Prostate gland (tissue), 2 donors: ENCODE measurements at regions not wholly inside any gene's neighbourhood (a gene's known extent, or its start where the extent isn't known, plus 50 kb on each side); places are given as distances from the start of the nearest gene placed in this dataset.

Experiments used
- DNase-seq: peaks from one replicate; pipeline ENCODE4 v3.0.0-alpha.2; 2019; ENCODE audit warnings: low spot score
- H3K27ac ChIP-seq, 2 donors: fragments of 200-600 bp; sonication (generic); 2 replicates each; pipeline ENCODE4 v1.5.1; 2017 to 2019
- H3K27me3 ChIP-seq: fragments of 200-600 bp; sonication (generic); replicated peaks from 2 replicates; pipeline ENCODE4 v1.5.1; 2019; ENCODE audit not compliant: insufficient read depth
- H3K36me3 ChIP-seq, 2 donors: fragments of 200-600 bp; sonication (generic); 1 replicate in 1 of 2; 2 replicates in 1 of 2; pipeline versions ENCODE4 v1.5.1 to v1.8.1; 2017 to 2019
- H3K4me1 ChIP-seq: fragments of 200-600 bp; sonication (generic); replicated peaks from 2 replicates; pipeline ENCODE4 v1.5.1; 2019
- H3K4me3 ChIP-seq, 2 donors: fragments of 200-600 bp; sonication (generic); 2 replicates each; pipeline ENCODE4 v1.5.1; 2017 to 2019
- H3K9me3 ChIP-seq: fragments of 200-600 bp; sonication (generic); 2 replicates; pipeline ENCODE4 v1.5.1; 2017
- CTCF ChIP-seq, 4 experiments: fragments of 200-600 bp in 2 of 4; fragments of 450-650 bp in 2 of 4; sonication (generic) in 2 of 4; IDR thresholded peaks; 1 replicate in 3 of 4; 2 replicates in 1 of 4; pipeline ENCODE4 v1.5.1; 2016 to 2019; ENCODE audit warnings: antibody characterized with exemption in 4 of 4, mild to moderate bottlenecking in 2 of 4, moderate library complexity in 2 of 4
- POLR2A ChIP-seq: fragments of 450-650 bp; IDR thresholded peaks from one replicate; pipeline ENCODE4 v1.6.1; 2016; ENCODE audit warnings: antibody characterized with exemption, mild to moderate bottlenecking
- POLR2AphosphoS5 ChIP-seq: sonication (generic); formaldehyde crosslinking; IDR thresholded peaks from one replicate; pipeline ENCODE4 v1.6.1; 2017; ENCODE audit warnings: antibody characterized with exemption
- WGBS: methylation state at CpG from one replicate; pipeline ENCODE4 v1.1.5; 2018; 5-methylcytosine and 5-hydroxymethylcytosine counted together
- intact Hi-C: fragments of 100-400 bp; cut with DNase I; formaldehyde crosslinking; loops from one replicate; pipeline ENCODE4 v1.14.2; 2022

GRCh38 chr13:111604097-111604496 lies 283.7 kb downstream of the TEX29 start:
- intact Hi-C loops, result no loop called here

GRCh38 chr13:111608556-111608955 lies 288.1 kb downstream of the TEX29 start:
- H3K4me3 ChIP-seq, result no peak overlapping the region
- intact Hi-C loops, result no loop called here
- H3K9me3 ChIP-seq, result no peaks in the 10 kb centered on the region
- 94% methylated on average over 5 of the region's 5 CpGs for WGBS
- no peaks in the 10 kb centered on the region for H3K36me3 ChIP-seq
- no peak for DNase-seq
- no peak overlapping the region for H3K27ac ChIP-seq
- peaks cover 2% of the 10 kb centered on the region for H3K27me3 ChIP-seq
- no peak for TF ChIP-seq POLR2AphosphoS5
- no peak for TF ChIP-seq CTCF (IDR thresholded peaks at IDR 0.05)
- TF ChIP-seq POLR2A, result no peak
- H3K4me1 ChIP-seq, result no peaks in the 10 kb centered on the region

More at GRCh38 chr13:111604097-111604496, 283.7 kb downstream of the TEX29 start:
- Histone ChIP-seq H3K36me3 (no peaks in the 10 kb centered on the region), H3K4me3 (no peak overlapping the region), H3K4me1 (no peaks in the 10 kb centered on the region), H3K9me3 (no peaks in the 10 kb centered on the region), H3K27ac (no peak overlapping the region), H3K27me3 (no peaks in the 10 kb centered on the region)
- WGBS, result 82% methylated on average over 14 of the region's 14 CpGs
- DNase-seq, result no peak
- TF ChIP-seq POLR2A (no peak), CTCF (IDR thresholded peaks at IDR 0.05) (no peak), POLR2AphosphoS5 (no peak)

- TF ChIP-seq POLR2A (no peak), CTCF (IDR thresholded peaks at IDR 0.05) (no peak), POLR2AphosphoS5 (no peak)
- DNase-seq, result no peak
- Histone ChIP-seq H3K4me3 (no peak overlapping the region), H3K27ac (no peak overlapping the region), H3K9me3 (no peaks in the 10 kb centered on the region), H3K27me3 (peaks cover 2% of the 10 kb centered on the region), H3K36me3 (no peaks in the 10 kb centered on the region), H3K4me1 (no peaks in the 10 kb centered on the region)
- WGBS, result 95% methylated on average over 9 of the region's 9 CpGs
- intact Hi-C loops, result no loop called here
Measured at GRCh38 chr13:111609631-111610030, 289.2 kb downstream of the TEX29 start.

GRCh38 chr13:111610081-111610480 lies 289.6 kb downstream of the TEX29 start:
- TF ChIP-seq POLR2AphosphoS5, result no peak
- TF ChIP-seq CTCF (IDR thresholded peaks at IDR 0.05), result no peak
- no peak for TF ChIP-seq POLR2A
- H3K36me3 ChIP-seq, result no peaks in the 10 kb centered on the region
- H3K27me3 ChIP-seq, result peaks cover 2% of the 10 kb centered on the region
- intact Hi-C loops, result no loop called here
- H3K4me3 ChIP-seq, result no peak overlapping the region
- H3K9me3 ChIP-seq, result no peaks in the 10 kb centered on the region
- 54% methylated on average over 4 of the region's 4 CpGs for WGBS
- H3K4me1 ChIP-seq, result no peaks in the 10 kb centered on the region
- DNase-seq, result no peak
- no peak overlapping the region for H3K27ac ChIP-seq

GRCh38 chr13:111610879-111611278 lies 290.4 kb downstream of the TEX29 start:
- Histone ChIP-seq H3K27me3 (peaks cover 2% of the 10 kb centered on the region), H3K4me3 (no peak overlapping the region), H3K9me3 (no peaks in the 10 kb centered on the region), H3K4me1 (no peaks in the 10 kb centered on the region), H3K36me3 (no peaks in the 10 kb centered on the region), H3K27ac (no peak overlapping the region)
- intact Hi-C loops, result no loop called here
- 57% methylated on average over 6 of the region's 6 CpGs for WGBS
- DNase-seq, result no peak
- TF ChIP-seq POLR2A (no peak), CTCF (IDR thresholded peaks at IDR 0.05) (no peak), POLR2AphosphoS5 (no peak)
